ENCODE measurements at regions not wholly inside any gene's neighbourhood (a gene's known extent, or its start where the extent isn't known, plus 50 kb on each side); places are given as distances from the start of the nearest gene placed in this dataset.

DNA sequence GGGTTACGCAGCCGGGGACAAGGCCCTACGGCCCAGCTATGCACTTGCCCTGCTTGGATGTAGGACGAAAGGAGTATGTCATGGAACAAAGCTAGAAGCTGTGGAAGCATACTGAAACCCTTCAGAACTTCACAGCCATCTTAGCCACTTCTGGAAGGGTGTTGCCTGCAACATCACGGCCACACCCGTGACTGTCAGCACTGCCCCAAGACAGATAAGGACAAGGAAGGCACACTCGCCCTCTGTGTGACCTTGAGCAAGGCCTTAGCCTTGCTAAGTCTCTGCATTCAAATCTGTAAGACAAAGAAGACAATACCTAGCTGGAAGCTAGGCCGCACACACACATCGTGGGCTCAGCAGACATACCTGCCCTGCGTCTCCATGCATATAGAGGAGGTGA lies 352.5 kb upstream of the MGMT start:
- FAIRE-seq: no peak
- TF ChIP-seq POLR2A (IDR thresholded peaks at IDR 0.05; ENCODE audit: low read depth, low read length): no peak
- no peak for DNase-seq (ENCODE audit: insufficient read length, low spot score)

GRCh38 chr10:129116371-129116770 lies 350.7 kb upstream of the MGMT start:
- TF ChIP-seq POLR2A (IDR thresholded peaks at IDR 0.05; ENCODE audit: low read depth, low read length): no peak
- DNase-seq (ENCODE audit: insufficient read length, low spot score) (no peak), FAIRE-seq (no peak)

DNA sequence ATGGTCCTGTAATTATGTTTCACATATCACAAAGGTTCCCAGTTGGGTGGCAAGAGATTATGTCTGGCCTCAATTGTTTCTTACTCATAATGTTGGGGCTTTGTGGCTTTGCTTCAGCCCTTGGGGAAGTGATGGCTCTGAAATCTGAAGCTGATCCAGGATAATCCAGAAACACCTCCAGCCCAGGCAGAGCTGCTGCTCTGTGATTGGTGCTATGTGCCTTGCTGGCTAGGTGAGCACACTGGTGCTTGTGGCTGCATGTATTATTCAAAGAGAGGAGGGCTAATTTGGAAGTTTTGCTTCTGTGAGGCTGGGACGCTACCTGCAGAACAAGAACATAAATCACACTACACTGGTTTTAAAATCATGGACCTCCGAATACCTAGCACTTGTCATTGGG lies 346.6 kb upstream of the MGMT start:
- TF ChIP-seq POLR2A (IDR thresholded peaks at IDR 0.05; ENCODE audit: low read depth, low read length): no peak
- FAIRE-seq (no peak), DNase-seq (ENCODE audit: insufficient read length, low spot score) (no peak)

DNA sequence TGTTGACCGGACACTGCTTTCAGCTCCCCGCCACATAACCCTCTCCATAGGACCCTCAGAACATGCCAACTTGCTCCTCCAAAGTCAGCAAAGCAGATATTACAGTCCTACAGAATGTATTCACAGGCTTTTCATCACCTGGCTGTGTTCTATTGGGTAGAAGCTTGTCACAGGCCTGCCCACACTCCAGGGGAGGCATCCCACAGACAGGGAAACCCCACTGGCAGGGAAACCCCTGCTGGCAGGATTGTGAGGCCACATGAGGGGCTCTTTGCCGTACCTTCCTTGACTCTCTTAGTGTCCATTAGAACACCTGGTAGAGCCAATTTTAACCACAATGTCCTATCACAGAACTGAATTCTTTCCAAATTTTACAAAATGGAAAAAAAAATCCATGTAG lies 344.2 kb upstream of the MGMT start:
- TF ChIP-seq POLR2A (IDR thresholded peaks at IDR 0.05; ENCODE audit: low read depth, low read length): no peak
- FAIRE-seq (no peak), DNase-seq (ENCODE audit: insufficient read length, low spot score) (no peak)

DNA sequence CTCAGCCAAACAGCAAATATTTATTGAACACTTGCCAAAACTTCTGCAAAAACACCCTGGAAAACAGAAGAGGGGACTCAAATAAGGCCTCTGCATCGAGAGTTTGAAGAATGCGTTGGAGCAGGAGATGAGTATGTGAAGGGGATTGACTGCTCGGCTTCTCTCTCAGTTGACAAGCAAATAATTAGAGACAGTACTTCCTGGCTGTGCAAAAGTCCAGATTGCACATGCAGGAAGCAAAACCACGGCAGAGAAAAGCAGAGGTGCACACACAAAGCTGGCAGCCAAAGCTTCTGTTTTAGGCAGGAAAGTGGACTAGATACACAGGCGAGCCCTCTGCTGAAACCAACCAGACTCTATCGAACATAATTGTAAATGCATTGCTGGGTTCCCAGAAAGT lies 343.6 kb upstream of the MGMT start:
- DNase-seq (ENCODE audit: insufficient read length, low spot score) (no peak), FAIRE-seq (no peak)
- TF ChIP-seq POLR2A (IDR thresholded peaks at IDR 0.05; ENCODE audit: low read depth, low read length): no peak

DNA sequence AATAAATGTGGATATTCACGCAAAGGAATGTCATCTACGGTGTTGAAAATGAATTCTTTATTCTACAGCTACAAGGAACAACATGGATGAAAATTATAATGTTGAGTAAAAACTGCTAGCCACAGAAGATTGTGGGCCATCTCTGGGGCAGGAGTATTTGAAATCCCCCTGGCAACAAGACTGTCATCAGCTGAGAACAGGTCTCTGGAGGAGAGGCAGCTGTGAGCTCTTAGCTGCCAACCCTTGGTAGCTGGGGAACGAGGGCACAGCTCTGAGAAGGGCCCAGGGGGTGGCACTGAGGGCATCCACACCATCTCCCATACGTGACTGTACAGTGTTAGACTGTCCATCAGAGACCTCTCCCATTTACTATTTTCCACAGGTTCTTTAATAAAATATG lies 340.1 kb upstream of the MGMT start:
- FAIRE-seq: no peak
- no peak for DNase-seq (ENCODE audit: insufficient read length, low spot score)
- TF ChIP-seq POLR2A (IDR thresholded peaks at IDR 0.05; ENCODE audit: low read depth, low read length): no peak

- no peak for TF ChIP-seq POLR2A (IDR thresholded peaks at IDR 0.05; ENCODE audit: low read depth, low read length)
- DNase-seq (ENCODE audit: insufficient read length, low spot score): no peak
- FAIRE-seq: no peak
These were observed 335.4 kb upstream of the MGMT start for GRCh38 chr10:129131457-129132132.

GRCh38 chr10:129133856-129134255 lies 333.2 kb upstream of the MGMT start:
- no peak for FAIRE-seq
- DNase-seq (ENCODE audit: insufficient read length, low spot score): no peak
- no peak for TF ChIP-seq POLR2A (IDR thresholded peaks at IDR 0.05; ENCODE audit: low read depth, low read length)

- no peak for FAIRE-seq
- DNase-seq (ENCODE audit: insufficient read length, low spot score): no peak
- TF ChIP-seq POLR2A (IDR thresholded peaks at IDR 0.05; ENCODE audit: low read depth, low read length): no peak
These were observed 332.7 kb upstream of the MGMT start for GRCh38 chr10:129134371-129134770.

DNA sequence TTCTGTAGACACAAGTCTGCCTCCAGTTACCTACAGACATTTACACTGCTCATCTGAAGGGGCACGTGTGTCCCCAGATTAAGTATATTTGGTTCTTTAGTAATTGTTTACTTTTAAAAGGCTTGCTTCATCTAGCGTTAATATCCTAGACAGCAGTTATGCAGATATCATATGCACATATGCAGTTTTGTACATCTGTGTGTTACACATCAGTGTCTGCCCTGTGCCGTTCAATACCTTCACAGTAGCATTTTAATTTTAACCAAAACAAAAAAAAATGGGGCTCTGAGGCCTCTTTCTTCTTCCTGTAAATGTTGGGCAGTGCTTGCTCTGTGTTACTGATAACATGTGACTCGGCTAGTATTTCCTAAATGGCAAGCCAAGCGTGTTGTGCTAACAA lies 331.4 kb upstream of the MGMT start:
- DNase-seq (ENCODE audit: insufficient read length, low spot score): no peak
- no peak for TF ChIP-seq POLR2A (IDR thresholded peaks at IDR 0.05; ENCODE audit: low read depth, low read length)
- no peak for FAIRE-seq

GRCh38 chr10:129136074-129136473 lies 331.0 kb upstream of the MGMT start:
- FAIRE-seq (no peak), DNase-seq (ENCODE audit: insufficient read length, low spot score) (no peak)
- TF ChIP-seq POLR2A (IDR thresholded peaks at IDR 0.05; ENCODE audit: low read depth, low read length): no peak

DNA sequence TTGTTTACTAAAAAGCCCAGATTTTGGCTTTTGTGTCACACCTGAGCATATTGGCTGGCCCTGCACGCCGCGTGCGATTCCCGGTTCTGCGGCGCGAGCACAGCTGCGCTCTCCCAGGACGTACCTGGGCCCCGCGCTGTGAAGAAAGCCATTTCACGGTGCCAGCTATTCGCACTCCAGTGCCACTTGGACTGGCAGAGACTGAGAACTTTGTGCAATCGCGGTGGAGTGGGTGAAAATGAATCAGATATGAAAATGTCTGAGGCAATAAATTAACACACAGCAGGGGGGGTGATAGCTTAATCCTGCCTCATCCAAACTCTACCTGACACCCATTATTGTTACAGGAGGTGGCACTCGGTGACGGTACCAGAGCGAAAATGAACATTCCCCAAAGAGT lies 330.1 kb upstream of the MGMT start:
- FAIRE-seq: no peak
- no peak for TF ChIP-seq POLR2A (IDR thresholded peaks at IDR 0.05; ENCODE audit: low read depth, low read length)
- no peak for DNase-seq (ENCODE audit: insufficient read length, low spot score)

DNA sequence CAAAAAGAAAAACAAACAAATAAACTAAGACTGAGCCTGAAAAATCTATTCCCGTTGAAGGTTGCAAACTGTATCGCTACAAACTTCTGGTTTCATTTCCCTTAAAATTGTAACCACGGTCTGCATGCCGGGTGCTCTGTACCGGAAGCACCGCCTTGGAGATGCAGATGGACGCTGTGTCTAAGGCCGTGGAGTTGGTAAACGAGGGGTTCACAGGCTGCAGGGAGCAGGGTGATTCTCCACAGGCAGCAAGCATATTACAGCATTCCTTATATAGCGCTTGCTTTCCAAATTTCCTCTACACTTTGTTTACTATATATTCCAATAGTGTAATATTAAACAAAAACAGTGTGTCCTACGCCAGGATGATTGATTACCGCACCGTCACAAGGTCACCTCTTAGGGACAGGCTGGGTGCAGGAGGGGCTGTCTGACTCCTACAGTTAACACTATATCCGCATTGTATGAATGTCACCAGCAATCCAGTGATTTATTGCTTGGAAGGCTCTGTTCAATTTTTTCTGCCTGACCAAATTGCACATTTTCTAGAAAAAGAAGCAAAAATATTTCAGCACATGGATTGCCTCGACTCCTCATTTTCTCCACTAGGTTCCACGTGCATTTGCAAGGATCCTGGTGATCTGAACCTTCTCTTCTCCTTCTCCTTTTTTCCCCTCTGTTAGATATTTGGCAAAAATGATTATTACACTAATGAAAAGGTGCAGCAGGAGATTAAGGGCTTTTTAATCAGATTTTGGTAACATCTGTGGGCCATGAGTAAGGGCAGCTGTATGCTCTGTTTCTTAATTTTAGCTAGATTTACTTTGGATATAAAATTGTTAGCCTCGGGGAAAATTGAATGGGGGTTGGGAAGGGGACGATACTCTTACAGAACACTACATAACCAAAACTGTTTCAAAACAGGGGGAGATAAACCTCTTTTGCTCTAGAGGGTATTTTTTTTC lies 325.8 kb upstream of the MGMT start:
- no peak for DNase-seq (ENCODE audit: insufficient read length, low spot score)
- no peak for TF ChIP-seq POLR2A (IDR thresholded peaks at IDR 0.05; ENCODE audit: low read depth, low read length)
- no peak for FAIRE-seq

DNA sequence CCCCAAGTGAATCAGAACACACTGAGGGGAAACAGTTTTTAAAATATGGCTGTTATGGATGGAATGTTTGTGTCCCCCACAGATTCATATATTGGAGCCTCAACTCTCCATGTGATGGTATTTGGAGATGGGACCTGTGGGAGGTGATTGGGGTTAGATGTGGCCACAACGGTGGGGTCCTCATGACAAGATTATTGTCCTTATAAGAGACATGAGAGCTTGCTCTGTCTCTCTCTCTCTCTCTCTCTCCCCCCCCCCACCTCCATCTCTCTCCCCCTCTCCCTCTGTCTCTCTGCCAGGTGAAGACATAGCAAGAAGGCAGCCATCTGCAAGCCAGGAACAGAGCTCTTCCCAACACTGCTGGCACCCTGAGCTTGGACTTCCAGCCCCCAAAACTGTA lies 315.8 kb upstream of the MGMT start:
- FAIRE-seq (no peak), DNase-seq (ENCODE audit: insufficient read length, low spot score) (no peak)
- no peak for TF ChIP-seq POLR2A (IDR thresholded peaks at IDR 0.05; ENCODE audit: low read depth, low read length)

DNA sequence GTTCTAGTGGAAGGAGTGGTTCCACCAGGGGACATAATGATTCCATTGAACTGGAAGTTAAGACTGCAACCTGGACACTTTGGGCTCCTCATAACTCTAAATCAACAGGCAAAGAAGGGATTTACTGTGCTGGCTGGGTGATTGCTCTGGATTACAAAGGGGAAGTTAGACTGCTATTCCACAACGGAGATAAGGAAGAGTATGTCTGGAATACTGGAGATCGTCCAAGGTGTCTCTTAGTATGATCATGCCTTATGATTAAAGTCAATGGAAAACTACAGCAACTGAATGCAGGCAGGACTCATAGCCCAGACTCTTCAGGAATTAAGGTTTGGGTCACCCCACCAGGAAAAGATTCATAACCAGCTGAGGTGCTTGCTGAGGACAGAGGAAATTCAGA lies 310.6 kb upstream of the MGMT start:
- DNase-seq (ENCODE audit: insufficient read length, low spot score) (no peak), FAIRE-seq (no peak)
- no peak for TF ChIP-seq POLR2A (IDR thresholded peaks at IDR 0.05; ENCODE audit: low read depth, low read length)

All from H54 (cell line).